Stimulated activated CD4-positive, alpha-beta T cell treated with anti-CD3 and anti-CD28 coated beads, Interleukin-2, amount 100 ng/mL, for 48 hours (primary cell): ENCODE measurements at regions not wholly inside any gene's neighbourhood (a gene's known extent, or its start where the extent isn't known, plus 50 kb on each side); places are given as distances from the start of the nearest gene placed in this dataset.

ENCODE experiments used
- DNase-seq, 2 donors: peaks; one replicate each; pipeline ENCODE4 v3.0.0-alpha.2; 2020

- DNase-seq = no peak
These were observed 560.2 kb downstream of the TCERG1L start for GRCh38 chr10:130751106-130751840.

- DNase-seq = no peak
These were observed 559.7 kb downstream of the TCERG1L start for GRCh38 chr10:130751851-130752250.

DNA sequence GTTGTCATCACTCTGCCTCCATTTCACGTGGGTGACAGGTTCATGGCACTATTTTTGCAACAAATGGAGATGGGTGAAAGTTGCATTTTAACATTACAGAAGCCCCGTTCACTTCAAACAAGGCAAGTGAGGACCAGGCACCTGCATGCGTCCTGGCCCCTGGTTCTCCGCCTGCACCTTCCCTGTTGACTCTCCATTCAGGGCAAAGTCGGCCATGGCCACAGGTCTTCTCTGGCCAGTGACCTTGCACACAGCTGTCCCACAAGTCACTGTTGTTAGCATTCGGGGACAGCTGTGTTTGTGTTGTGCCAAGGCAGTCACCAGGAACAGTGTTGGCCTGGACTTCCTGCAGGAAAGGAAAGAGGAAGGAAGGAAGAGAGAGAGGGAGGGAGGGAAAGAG, 554.9 kb downstream of the TCERG1L start:
- no peak for DNase-seq

DNA sequence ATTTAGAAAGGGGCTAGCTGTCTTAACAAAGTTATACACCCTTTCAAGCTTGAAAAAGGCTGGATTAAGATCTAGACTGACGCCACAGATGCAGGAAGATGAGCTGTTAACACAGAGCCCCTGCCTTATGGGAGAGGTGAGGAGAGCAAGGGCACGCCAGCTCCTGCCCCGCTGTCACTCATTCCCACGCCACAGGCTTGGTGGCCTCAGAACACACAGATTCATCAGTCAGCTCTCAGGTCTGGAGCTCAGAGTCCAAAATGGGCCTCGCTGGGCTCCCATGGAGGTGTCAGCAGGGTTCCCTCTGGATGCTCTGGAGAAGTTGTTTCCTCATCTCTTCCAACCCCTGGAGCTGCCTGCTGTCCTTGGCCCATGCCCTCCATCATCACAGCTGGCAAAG, 554.2 kb downstream of the TCERG1L start:
- no peak for DNase-seq

GRCh38 chr10:130757821-130758489, 553.6 kb downstream of the TCERG1L start:
- DNase-seq = no peak

DNA sequence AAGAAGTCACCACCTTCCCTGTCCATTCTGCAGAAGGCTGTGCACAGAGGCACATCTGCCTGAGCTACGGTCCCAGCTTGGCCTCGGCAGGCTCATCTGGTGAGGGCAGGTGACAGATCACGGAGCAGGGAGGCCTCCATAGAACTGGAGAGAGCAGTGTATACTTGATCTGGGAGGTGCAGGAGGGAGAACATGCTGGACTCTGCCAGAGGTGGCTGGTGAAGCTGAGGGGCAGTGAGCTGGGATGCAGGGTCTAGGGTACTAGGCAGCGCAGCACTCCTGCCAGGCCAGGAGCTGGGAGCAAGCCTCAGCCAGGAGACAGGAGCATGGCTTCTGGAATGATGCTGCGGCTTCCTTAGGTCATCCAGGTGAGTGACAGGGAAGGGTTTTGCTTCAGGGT, 553.0 kb downstream of the TCERG1L start:
- no peak for DNase-seq

DNA sequence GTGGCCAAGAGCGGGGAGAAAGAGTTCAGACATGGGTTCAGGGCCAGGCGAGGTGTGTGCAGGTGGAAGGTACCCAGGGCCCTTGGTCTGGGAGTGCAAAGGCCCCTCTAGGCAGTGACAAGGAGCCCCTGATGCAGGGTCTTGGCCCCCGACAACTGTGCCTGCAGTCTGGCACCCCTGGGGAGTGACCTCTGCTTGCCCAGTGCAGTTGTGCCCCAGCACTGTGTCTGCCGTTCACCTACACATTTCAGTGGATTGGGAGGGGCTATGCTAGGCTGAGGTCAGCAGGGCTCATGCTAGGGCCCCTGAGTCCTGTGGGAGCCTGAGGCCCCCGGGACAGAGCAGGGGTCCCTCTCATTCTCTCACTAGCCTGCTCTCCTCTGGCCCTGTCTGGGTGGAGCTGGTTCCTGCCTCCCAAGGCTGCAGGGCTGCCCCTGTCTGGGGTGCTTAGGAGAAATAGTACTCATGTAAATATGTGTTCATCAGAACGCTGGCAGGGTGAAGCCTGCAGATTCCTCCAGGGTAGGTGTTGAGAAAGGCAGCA, 550.4 kb downstream of the TCERG1L start:
- DNase-seq = no peak

DNA sequence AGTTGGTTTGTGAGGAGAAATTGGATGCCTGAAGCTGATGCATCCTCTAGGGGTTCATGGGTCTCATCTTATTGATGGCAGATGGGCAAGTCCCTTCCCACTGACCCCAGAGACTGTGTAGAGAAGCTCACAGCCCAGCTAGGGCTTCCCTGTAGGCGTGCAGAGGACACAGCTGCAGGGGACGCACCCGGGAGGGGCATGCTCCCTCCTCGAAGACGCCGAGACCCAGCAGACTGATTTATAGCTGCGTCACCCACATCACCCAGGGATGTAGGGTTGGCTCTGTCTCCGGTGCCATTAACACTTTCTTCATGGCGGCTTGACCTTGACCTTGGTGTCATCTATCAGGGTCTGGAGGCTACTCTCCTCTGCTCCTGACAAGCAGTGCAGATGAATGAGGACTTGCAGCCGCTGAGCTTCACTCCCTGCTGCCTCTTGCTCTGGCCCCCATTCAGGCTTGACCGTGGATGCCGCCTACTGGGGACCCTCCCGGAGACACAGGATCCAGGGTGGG, 549.7 kb downstream of the TCERG1L start:
- DNase-seq = no peak

GRCh38 chr10:130762491-130762890, 549.0 kb downstream of the TCERG1L start:
- no peak for DNase-seq

DNA sequence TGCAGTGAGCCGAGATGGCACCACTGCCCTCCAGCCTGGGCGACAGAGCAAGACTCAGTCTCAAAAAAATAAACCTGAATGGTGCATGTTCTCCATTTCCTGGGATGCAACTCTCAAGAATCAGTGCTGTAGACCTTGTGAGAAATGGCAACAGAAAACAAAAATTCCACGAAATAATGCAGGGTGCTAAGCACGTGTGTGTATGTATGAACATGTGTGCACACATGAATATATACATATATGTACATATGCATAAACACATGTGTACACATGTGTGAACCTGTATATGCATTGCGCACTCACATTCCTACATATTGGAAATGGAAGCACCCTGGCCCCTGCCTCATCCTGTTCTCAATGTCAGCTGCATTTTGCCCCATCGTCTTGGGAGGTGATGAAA, 548.5 kb downstream of the TCERG1L start:
- no peak for DNase-seq

DNA sequence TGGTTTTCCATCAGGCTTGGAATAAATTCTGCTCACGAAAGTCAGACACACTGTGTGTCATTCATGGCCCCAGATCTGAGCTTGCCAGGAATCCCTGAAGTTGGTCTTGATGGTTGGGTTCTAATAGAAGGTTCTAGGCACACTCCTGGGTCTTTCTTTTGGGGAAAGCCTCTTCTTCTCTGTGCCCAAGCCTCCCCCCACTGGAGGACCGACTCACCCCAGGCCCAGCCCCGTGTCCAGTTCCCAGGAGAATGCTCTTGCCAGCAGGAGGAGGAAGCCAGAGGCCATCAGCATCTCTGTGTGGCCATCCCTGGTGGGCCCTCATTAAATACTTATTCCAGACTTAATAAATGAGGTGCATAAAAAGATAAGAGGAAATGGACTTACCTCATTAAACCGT, 548.0 kb downstream of the TCERG1L start:
- no peak for DNase-seq

DNA sequence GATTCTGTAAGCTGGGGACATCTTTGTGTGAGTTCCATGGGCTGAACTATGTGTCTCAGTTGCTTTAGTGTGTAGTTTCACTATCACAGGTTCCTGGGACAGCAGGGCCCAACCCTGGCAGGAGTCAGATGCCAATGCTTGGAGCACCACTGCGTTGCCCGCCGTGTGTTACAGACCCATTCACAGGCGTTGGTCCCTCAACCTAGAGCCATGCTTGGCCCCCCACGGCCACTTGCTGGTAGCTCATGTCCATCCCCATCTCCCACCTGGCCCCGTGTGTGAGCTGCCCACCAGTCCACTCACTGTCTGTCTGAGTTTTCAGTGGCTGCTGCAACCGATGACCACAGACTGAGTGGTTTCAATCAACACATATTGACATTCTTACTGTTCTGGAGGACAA, 546.9 kb downstream of the TCERG1L start:
- no peak for DNase-seq

- no peak for DNase-seq
These were observed 545.5 kb downstream of the TCERG1L start for GRCh38 chr10:130766071-130766470.

DNA sequence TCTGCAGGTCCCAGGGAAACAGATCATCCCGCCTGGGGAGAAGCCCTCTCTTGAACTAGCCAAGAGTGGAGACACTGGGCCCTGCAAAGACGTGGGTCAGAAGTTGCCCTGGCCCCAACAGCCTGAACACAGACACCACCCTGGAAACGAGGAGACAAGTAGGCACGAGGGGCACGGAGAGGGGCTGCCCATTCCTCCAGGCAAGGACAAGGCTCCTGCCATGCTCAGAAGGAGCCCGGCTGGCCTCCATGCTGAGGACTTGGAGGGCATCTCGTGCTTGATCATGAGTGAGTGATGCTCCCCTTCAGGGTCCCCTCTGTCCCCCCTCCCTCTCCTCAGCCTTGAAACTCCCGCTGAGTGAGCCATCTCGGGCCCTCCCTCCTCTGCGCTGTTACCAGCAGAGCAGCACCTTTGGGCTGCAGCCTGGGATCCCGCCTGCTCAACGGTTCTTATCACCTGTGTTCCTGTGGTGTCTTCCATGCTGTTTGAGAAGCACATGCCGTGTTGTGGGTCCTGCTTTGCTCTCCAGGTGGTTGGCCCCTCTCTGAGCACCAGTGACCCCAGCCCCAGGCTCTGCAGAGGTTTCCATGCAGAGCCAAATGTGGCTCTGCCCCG, 544.3 kb downstream of the TCERG1L start:
- DNase-seq = no peak

- no peak for DNase-seq
These were observed 542.1 kb downstream of the TCERG1L start for GRCh38 chr10:130769146-130770017.

DNA sequence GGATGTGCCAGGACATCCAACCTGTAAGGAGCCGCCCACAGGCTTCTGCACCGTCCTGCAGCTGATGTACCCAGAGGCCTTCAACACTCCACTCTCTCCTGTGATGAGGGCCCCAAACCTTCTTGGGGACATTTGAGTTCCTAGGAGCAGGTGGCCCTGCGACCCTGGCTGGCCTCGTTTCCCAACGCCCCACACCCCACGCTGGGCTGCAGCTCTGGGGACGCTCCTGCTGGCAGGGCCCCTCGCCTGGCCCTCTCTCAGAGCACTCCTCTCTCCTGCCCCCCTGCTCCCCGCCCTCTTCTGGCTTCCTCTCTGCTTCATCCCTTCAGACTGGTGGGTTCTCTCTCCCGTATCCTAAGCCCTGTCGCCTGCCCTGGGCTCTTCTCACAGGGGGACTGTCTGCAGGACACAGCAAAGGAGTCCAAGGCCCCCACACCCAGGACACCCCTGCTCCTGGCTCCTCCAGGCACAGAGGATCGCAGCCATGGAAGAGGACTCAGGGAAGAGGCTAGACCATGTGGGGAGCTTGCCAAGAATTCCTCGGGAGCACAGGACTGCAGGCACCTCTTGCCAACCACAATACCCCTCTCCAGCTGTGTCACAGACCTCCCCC, 541.4 kb downstream of the TCERG1L start:
- no peak for DNase-seq

DNA sequence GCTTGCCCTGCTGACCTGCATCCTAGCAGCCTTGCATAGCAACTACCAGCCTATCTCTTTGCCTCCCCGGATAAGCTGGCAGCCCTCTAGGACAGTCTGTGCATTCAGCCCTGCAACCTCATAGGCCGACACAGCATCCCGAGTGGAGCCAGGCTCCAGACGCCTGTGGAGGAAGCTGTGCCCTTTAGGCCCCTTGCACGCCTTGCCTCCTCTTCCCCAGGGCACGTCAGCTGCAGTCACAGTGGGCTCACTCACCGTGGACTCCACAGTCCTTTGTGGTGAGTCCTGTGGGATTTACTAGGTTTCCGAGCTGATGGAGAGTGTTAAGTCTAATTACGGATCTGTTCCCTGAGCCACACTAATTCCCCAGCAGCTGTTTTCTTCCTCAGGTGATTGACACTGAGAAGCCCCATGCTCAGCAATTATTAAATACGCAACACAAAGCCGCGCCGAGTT, 540.0 kb downstream of the TCERG1L start:
- DNase-seq = no peak

DNA sequence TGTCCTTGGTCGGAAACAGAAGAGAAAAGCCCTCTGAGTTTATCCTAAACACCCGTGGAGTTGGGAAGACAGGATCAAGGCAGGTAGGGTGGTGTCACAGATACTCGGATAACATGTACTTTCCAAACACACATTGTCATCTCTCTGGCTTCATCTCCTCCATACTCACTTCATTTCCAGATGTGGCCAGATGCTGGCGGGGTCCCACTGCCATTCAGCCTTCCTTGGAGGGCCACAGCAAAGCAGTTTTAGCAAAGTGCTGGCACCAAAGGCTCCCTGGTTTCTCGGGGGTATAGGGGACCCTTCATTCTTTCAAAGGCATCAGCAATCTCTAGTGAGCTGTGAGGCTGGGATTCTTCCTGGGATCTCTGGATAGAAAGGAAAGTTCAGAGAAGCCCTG, 539.5 kb downstream of the TCERG1L start:
- DNase-seq = no peak

- no peak for DNase-seq
These were observed 538.8 kb downstream of the TCERG1L start for GRCh38 chr10:130772676-130773075.

DNA sequence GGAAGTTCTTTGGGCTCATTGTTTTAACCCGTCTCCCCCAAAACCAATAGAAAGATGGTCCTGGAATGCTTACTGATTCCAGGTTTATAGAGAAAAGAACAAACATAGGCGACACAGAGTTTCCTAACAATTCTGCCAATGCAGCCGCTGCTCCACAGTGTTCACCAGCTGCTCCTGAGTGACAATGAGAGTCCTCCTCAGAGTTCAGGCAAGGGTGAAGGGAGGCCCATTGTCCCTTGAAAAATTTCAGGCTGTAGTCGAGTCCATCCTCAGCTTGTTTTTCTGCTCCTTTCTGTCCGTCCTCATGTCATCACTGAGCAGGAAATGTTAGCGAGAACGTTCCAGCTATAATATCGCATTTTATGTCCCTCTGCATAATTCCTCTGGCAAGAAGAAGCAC, 537.6 kb downstream of the TCERG1L start:
- no peak for DNase-seq

DNA sequence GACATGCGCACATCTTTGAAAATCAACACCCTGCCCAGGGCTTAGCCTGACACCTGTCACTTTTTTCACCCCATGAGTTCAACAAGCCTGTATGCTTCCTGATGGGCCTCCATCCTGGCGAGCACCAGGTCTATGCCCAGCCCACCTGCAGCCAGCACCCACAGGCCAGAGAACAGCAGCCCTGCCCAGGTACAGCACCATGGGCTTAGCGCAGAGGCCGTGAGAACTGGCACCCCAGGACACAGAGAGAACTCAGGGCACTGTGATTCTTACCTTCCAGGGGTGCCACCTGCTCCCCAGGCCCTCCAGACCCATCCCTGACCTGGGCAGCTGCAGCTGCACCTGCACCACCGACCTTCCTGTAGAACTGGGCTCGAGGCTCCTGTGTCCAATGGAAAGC, 536.6 kb downstream of the TCERG1L start:
- no peak for DNase-seq

GRCh38 chr10:130775311-130775710, 536.2 kb downstream of the TCERG1L start:
- no peak for DNase-seq
